ENCODE measurements at regions not wholly inside any gene's neighbourhood (a gene's known extent, or its start where the extent isn't known, plus 50 kb on each side); places are given as distances from the start of the nearest gene placed in this dataset.

- 60 to 78% methylated on average over 1 to 3 of the region's 3 CpGs for WGBS, 2 donors (ENCODE audit: low coverage in 1 of 2)
These were observed 52.5 kb upstream of the MYL2 start for GRCh38 chr12:110972866-110973265.

GRCh38 chr12:110971936-110972335 lies 51.6 kb upstream of the MYL2 start:
- in situ Hi-C loops (cut with MboI; ENCODE audit: low pct_ligation_motif_present in 1 of 4, low pct_unique_long_range_greater_than_20kb in 1 of 4, low sequenced_read_pairs in 3 of 4) (no loop called here), intact Hi-C loops (cut with DNase I; ENCODE audit: low total_unique reads) (no loop called here)
- DNase-seq, result no peak
- no peak overlapping the region for H3K27ac ChIP-seq
- 71 to 77% methylated on average over 10 to 12 of the region's 12 CpGs for WGBS, 2 donors (ENCODE audit: low coverage in 1 of 2)
- no peak overlapping the region for H3K4me3 ChIP-seq
- H3K4me1 ChIP-seq, result no peaks in the 10 kb centered on the region
- no peaks in the 10 kb centered on the region for H3K27me3 ChIP-seq
- no peaks in the 10 kb centered on the region for H3K9me3 ChIP-seq
- no peak for TF ChIP-seq EP300 (IDR thresholded peaks at IDR 0.05; ENCODE audit: low read depth)
- no peaks in the 10 kb centered on the region for H3K36me3 ChIP-seq

More at GRCh38 chr12:110972866-110973265, 52.5 kb upstream of the MYL2 start:
- Histone ChIP-seq H3K4me1 (no peaks in the 10 kb centered on the region), H3K36me3 (no peaks in the 10 kb centered on the region), H3K4me3 (no peak overlapping the region), H3K9me3 (no peaks in the 10 kb centered on the region), H3K27ac (no peak overlapping the region), H3K27me3 (no peaks in the 10 kb centered on the region)
- DNase-seq, result no peak
- in situ Hi-C loops (cut with MboI; ENCODE audit: low pct_ligation_motif_present in 1 of 4, low pct_unique_long_range_greater_than_20kb in 1 of 4, low sequenced_read_pairs in 3 of 4), result no loop called here
- intact Hi-C loops (cut with DNase I; ENCODE audit: low total_unique reads), result no loop called here
- no peak for TF ChIP-seq CTCF (IDR thresholded peaks at IDR 0.05)
- TF ChIP-seq POLR2A (IDR thresholded peaks at IDR 0.05), result no peak
- no peak for TF ChIP-seq POLR2AphosphoS5 (IDR thresholded peaks at IDR 0.05)
- no peak for TF ChIP-seq EP300 (IDR thresholded peaks at IDR 0.05; ENCODE audit: low read depth)

- WGBS, 2 donors (ENCODE audit: low coverage in 1 of 2), result 100% methylated on average over 1 of the region's 1 CpG
- in situ Hi-C loops (cut with MboI; ENCODE audit: low pct_ligation_motif_present in 1 of 4, low pct_unique_long_range_greater_than_20kb in 1 of 4, low sequenced_read_pairs in 3 of 4) (no loop called here), intact Hi-C loops (cut with DNase I; ENCODE audit: low total_unique reads) (no loop called here)
- TF ChIP-seq POLR2A (IDR thresholded peaks at IDR 0.05) (no peak), EP300 (IDR thresholded peaks at IDR 0.05; ENCODE audit: low read depth) (no peak), CTCF (IDR thresholded peaks at IDR 0.05) (no peak), POLR2AphosphoS5 (IDR thresholded peaks at IDR 0.05) (no peak)
- Histone ChIP-seq H3K4me1 (no peaks in the 10 kb centered on the region), H3K27me3 (peaks cover 4% of the 10 kb centered on the region), H3K27ac (no peak overlapping the region), H3K9me3 (no peaks in the 10 kb centered on the region), H3K36me3 (no peaks in the 10 kb centered on the region), H3K4me3 (no peak overlapping the region)
- no peak for DNase-seq
These were observed 51.0 kb upstream of the MYL2 start for GRCh38 chr12:110971189-110971920.

Small RNA genes lying in the stretch of these regions (small RNA-seq; reads per million reads assigned to genes)
- gene MIR6760, result 0 reads per million in 4 donors

All from transverse colon (tissue), 4 donors.